ENCODE measurements at regions not wholly inside any gene's neighbourhood (a gene's known extent, or its start where the extent isn't known, plus 50 kb on each side); places are given as distances from the start of the nearest gene placed in this dataset.
A peak's percentile ranks its signal among the peaks of the same experiment; 100 is the strongest.

DNA sequence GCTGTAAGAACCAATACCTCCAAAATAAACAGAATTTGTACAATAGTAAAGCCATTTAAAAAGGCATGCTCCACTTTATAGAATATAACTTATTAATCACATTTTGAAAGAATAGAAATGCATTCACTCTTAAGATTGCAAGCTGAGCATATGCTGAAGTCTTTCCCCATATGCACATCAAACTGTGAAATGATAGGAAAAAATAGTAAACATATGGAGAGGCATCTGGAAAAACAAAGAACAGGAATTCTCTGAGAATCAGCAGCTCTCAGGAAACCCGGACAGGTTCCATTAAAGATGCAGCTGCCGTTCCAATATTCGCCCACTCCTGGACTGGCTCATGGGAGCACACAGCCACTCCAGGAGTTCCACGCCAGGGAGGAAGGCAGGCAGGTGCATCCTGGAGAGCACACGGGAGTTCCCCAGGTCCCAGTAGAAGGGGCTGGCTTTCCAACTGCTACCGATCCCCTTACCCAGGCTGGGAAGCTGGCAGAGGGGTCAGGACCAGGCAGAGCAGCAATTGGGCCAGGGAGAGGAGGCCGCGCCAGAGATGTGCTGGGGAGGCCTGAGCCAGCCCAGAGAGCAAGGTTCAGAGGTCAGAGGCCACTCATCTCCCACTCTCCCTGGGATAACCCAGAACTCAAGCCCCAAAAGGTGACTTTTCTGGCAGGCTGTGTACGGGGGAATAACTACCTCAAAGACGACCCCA, 111.1 kb downstream of the DLL1 start:
- Histone ChIP-seq H3K9ac (no peak overlapping the region), H3K4me1 (ENCODE audit: control insufficient read depth in 1 of 2, insufficient read depth in 2 of 2, low read depth in 1 of 2, low read length in 1 of 2) (peaks cover 0 to 10% of the 10 kb centered on the region in 2 experiments; a peak in 1 of 4 replicates), H3K79me2 (ENCODE audit: insufficient read depth) (no peaks in the 10 kb centered on the region), H4K20me1 (ENCODE audit: insufficient read depth) (no peaks in the 10 kb centered on the region), H3K4me3 (ENCODE audit: low read depth in 2 of 2, low read length in 1 of 2) (no peak overlapping the region), H3K9me2 (no peaks in the 10 kb centered on the region), H3K27ac (ENCODE audit: low read depth in 2 of 2, low read length in 1 of 2) (no peak overlapping the region), H3K4me2 (no peak overlapping the region), H3K9me3 (no peaks in the 10 kb centered on the region), H3F3A (replicated peaks; ENCODE audit: insufficient read depth) (no peaks in the 10 kb centered on the region), H2AFZ (ENCODE audit: low read depth) (no peak overlapping the region), H3K36me3 (replicated peaks in 1 of 2; ENCODE audit: control insufficient read depth in 1 of 2, insufficient read depth in 2 of 2, low read length in 1 of 2) (no peaks in the 10 kb centered on the region), H3K27me3 (ENCODE audit: insufficient read depth) (no peaks in the 10 kb centered on the region)
- TF ChIP-seq, protein P1, sequence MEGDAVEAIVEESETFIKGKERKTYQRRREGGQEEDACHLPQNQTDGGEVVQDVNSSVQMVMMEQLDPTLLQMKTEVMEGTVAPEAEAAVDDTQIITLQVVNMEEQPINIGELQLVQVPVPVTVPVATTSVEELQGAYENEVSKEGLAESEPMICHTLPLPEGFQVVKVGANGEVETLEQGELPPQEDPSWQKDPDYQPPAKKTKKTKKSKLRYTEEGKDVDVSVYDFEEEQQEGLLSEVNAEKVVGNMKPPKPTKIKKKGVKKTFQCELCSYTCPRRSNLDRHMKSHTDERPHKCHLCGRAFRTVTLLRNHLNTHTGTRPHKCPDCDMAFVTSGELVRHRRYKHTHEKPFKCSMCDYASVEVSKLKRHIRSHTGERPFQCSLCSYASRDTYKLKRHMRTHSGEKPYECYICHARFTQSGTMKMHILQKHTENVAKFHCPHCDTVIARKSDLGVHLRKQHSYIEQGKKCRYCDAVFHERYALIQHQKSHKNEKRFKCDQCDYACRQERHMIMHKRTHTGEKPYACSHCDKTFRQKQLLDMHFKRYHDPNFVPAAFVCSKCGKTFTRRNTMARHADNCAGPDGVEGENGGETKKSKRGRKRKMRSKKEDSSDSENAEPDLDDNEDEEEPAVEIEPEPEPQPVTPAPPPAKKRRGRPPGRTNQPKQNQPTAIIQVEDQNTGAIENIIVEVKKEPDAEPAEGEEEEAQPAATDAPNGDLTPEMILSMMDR (IDR thresholded peaks at IDR 0.05) = no peak
- TF ChIP-seq NFIC (IDR thresholded peaks at IDR 0.05; ENCODE audit: borderline replicate concordance) (no peak), MXI1 (IDR thresholded peaks at IDR 0.05; ENCODE audit: low read depth, low read length) (no peak), FOXM1 (IDR thresholded peaks at IDR 0.05; ENCODE audit: low read depth) (no peak), ELF1 (IDR thresholded peaks at IDR 0.05) (no peak)
- TF ChIP-seq, protein P2, sequence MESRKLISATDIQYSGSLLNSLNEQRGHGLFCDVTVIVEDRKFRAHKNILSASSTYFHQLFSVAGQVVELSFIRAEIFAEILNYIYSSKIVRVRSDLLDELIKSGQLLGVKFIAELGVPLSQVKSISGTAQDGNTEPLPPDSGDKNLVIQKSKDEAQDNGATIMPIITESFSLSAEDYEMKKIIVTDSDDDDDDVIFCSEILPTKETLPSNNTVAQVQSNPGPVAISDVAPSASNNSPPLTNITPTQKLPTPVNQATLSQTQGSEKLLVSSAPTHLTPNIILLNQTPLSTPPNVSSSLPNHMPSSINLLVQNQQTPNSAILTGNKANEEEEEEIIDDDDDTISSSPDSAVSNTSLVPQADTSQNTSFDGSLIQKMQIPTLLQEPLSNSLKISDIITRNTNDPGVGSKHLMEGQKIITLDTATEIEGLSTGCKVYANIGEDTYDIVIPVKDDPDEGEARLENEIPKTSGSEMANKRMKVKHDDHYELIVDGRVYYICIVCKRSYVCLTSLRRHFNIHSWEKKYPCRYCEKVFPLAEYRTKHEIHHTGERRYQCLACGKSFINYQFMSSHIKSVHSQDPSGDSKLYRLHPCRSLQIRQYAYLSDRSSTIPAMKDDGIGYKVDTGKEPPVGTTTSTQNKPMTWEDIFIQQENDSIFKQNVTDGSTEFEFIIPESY (IDR thresholded peaks at IDR 0.05; ENCODE audit: borderline replicate concordance, low read depth) = no peak
- DNase-seq = no peak
- ChIA-PET POLR2A (no interaction called here), CTCF (interaction anchor here (1.8 kb wide), 1 partner anchor 348 kb away, joined by 9 read pairs; no protein-coding TSS in a partner anchor)
- 77% methylated on average over 7 of the region's 10 CpGs for WGBS (ENCODE audit: low lambda C conversion rate)

DNA sequence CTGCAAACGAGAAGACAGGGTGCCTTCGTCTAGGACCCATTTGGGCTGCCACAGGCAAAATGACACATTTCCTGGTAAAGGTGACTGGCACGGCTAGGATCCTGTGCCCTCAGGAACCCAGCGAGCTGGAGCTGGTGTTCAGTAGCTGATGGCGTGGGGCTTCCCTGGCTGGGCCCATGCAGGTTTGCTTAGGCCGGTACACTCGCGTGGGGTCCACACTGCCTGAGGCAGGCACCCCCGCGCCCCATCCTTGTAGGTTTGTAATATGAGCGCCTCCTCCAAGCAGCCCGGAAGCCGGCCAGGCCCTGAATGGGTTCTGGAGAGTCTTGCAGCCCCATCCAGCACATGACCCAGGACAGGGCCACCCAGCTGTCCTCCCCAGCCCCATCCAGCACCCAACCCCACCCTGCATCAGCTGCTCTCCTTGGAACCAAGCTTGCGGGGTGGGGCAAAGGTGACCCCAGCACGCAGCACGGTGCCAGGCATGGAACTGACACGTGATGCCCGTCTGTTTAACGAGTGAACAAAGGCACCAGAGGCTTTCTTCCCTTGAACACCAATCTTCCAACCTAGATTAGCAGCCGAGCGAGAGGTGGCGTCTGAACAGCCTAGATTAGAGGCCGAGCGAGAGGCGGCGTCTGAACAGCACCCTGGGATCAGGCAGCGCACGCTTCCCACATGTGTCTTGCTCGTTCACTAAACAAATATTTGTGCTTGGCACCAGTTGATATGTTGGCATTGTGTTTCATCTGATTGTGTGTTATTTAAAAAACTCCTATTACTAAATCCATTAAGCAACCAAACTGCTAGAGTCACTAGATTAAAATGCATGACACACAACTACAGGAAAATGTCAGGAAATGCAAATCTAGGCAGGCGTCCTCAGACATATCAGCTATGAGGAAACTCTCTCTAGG, 112.1 kb downstream of the DLL1 start:
- Histone ChIP-seq H3K36me3 (replicated peaks in 1 of 2; ENCODE audit: control insufficient read depth in 1 of 2, insufficient read depth in 2 of 2, low read length in 1 of 2) (no peaks in the 10 kb centered on the region), H2AFZ (ENCODE audit: low read depth) (no peak overlapping the region), H3K27ac (ENCODE audit: low read depth in 2 of 2, low read length in 1 of 2) (no peak overlapping the region), H3K9ac (no peak overlapping the region), H3F3A (replicated peaks; ENCODE audit: insufficient read depth) (no peaks in the 10 kb centered on the region), H3K27me3 (ENCODE audit: insufficient read depth) (no peaks in the 10 kb centered on the region), H3K4me2 (no peak overlapping the region), H4K20me1 (ENCODE audit: insufficient read depth) (no peaks in the 10 kb centered on the region), H3K9me2 (no peaks in the 10 kb centered on the region), H3K9me3 (no peaks in the 10 kb centered on the region), H3K79me2 (ENCODE audit: insufficient read depth) (no peaks in the 10 kb centered on the region), H3K4me3 (ENCODE audit: low read depth in 2 of 2, low read length in 1 of 2) (no peak overlapping the region), H3K4me1 (ENCODE audit: control insufficient read depth in 1 of 2, insufficient read depth in 2 of 2, low read depth in 1 of 2, low read length in 1 of 2) (peaks cover 0 to 10% of the 10 kb centered on the region in 2 experiments; a peak in 1 of 4 replicates)
- ChIA-PET CTCF (no interaction called here), POLR2A (no interaction called here)
- 62% methylated on average over 18 of the region's 30 CpGs for WGBS (ENCODE audit: low lambda C conversion rate)
- TF ChIP-seq TAF1 (IDR thresholded peaks at IDR 0.05; ENCODE audit: borderline replicate concordance, low read depth, low read length) (no peak), RCOR1 (IDR thresholded peaks at IDR 0.05; ENCODE audit: low read length) (no peak)
- DNase-seq = peak; percentile 29

Measured in SK-N-SH (cell line).